ENCODE measurements at regions not wholly inside any gene's neighbourhood (a gene's known extent, or its start where the extent isn't known, plus 50 kb on each side); places are given as distances from the start of the nearest gene placed in this dataset.

GRCh38 chr7:97601931-97602457, 129.9 kb upstream of the TAC1 start:
- no peak for FAIRE-seq
- no peak for TF ChIP-seq RNF2 (IDR thresholded peaks at IDR 0.05; ENCODE audit: borderline replicate concordance, low read depth, low read length, missing control alignments, poor library complexity, severe bottlenecking)
- no peak for TF ChIP-seq POU5F1 (IDR thresholded peaks at IDR 0.05; ENCODE audit: low read depth, low read length)
- no peak for TF ChIP-seq ATF2 (IDR thresholded peaks at IDR 0.05; ENCODE audit: low read length)
- TF ChIP-seq RAD21 (IDR thresholded peaks at IDR 0.05 in 1 of 2, conservative IDR thresholded peaks at IDR 0.05 in 1 of 2; ENCODE audit: low read depth in 2 of 2, low read length in 2 of 2), result no peak
- TF ChIP-seq POLR2A (IDR thresholded peaks at IDR 0.05; ENCODE audit: control extremely low read depth in 1 of 2, low read depth in 2 of 2, low read length in 2 of 2), result no peak
- no peak for TF ChIP-seq CBX8 (IDR thresholded peaks at IDR 0.05; ENCODE audit: borderline replicate concordance, low read depth, low read length)

More at GRCh38 chr7:97601931-97602457, 129.9 kb upstream of the TAC1 start:
- H3K36me3 ChIP-seq (ENCODE audit: control insufficient read depth in 2 of 4, insufficient read depth in 4 of 4, low read length in 3 of 4), result no peaks in the 10 kb centered on the region
- H3K4me3 ChIP-seq (ENCODE audit: extremely low read depth in 1 of 4, insufficient read depth in 2 of 4, low read depth in 3 of 4, low read length in 4 of 4), result no peak overlapping the region
- H3K56ac ChIP-seq (replicated peaks; ENCODE audit: insufficient read length, low read depth, low read length), result no peak overlapping the region
- ChIA-PET POLR2A (ENCODE audit: partially characterized antibody) (no interaction called here), CTCF (ENCODE audit: partially characterized antibody) (interaction anchor here (0.6 to 1.4 kb wide), 2 partner anchors 20 to 622 kb away, joined by 3 read pairs; no protein-coding TSS in a partner anchor)
- H3K9me3 ChIP-seq (ENCODE audit: insufficient read depth in 2 of 2, low read depth in 1 of 2, low read length in 1 of 2), result no peaks in the 10 kb centered on the region; a peak in 1 of 4 replicates
- no peak overlapping the region for H2BK15ac ChIP-seq (ENCODE audit: low read length)
- H2BK20ac ChIP-seq (ENCODE audit: low read length), result no peak overlapping the region
- no peak overlapping the region for H2BK12ac ChIP-seq (ENCODE audit: low read depth, low read length)
- no peak overlapping the region for H3K9ac ChIP-seq (replicated peaks in 1 of 4; ENCODE audit: extremely low read depth in 1 of 4, low read depth in 3 of 4, low read length in 3 of 4)
- no peak overlapping the region for H3K4me2 ChIP-seq (ENCODE audit: insufficient read depth in 1 of 2, low read depth in 2 of 2, low read length in 2 of 2)
- H3K27me3 ChIP-seq (replicated peaks in 1 of 4; ENCODE audit: control insufficient read depth in 3 of 4, extremely low read depth in 1 of 4, insufficient read depth in 3 of 4, low read length in 3 of 4), result no peaks in the 10 kb centered on the region
- no peak for DNase-seq (ENCODE audit: low read depth in 1 of 2, low spot score in 2 of 2)
- H3K23me2 ChIP-seq (ENCODE audit: low read depth, low read length), result no peaks in the 10 kb centered on the region; the same call in 1 of the 2 replicates
- H4K20me1 ChIP-seq (replicated peaks in 1 of 2; ENCODE audit: control insufficient read depth in 1 of 2, insufficient read depth in 2 of 2, low read length in 2 of 2), result no peaks in the 10 kb centered on the region
- H3K4ac ChIP-seq (replicated peaks; ENCODE audit: insufficient read length, low read depth, low read length), result no peak overlapping the region
- no peak overlapping the region for H2BK120ac ChIP-seq (replicated peaks; ENCODE audit: low read depth, low read length)
- 89% methylated on average over 1 of the region's 1 CpG; no CpG with 5 or more reads in 1 of the 2 experiments for WGBS, 2 experiments (ENCODE audit: extremely low coverage in 1 of 2, insufficient coverage in 1 of 2, insufficient read length in 1 of 2, insufficient replicate concordance in 2 of 2, low coverage in 1 of 2, low lambda C conversion rate in 2 of 2, missing lambda C conversion rate in 1 of 2)
- no peak overlapping the region for H4K91ac ChIP-seq (replicated peaks; ENCODE audit: insufficient read length, low read length)
- no peak overlapping the region for H3K23ac ChIP-seq (ENCODE audit: insufficient read length)
- no peaks in the 10 kb centered on the region for H3K4me1 ChIP-seq (replicated peaks in 1 of 4; ENCODE audit: control insufficient read depth in 3 of 4, insufficient read depth in 4 of 4, low read length in 3 of 4)
- H2AK5ac ChIP-seq (ENCODE audit: low read depth, low read length), result no peak overlapping the region
- H2AFZ ChIP-seq (ENCODE audit: low read length), result no peak overlapping the region
- no peak overlapping the region for H2BK5ac ChIP-seq (ENCODE audit: low read depth, low read length)
- H3K27ac ChIP-seq (ENCODE audit: low read depth, low read length), result no peak overlapping the region
- no peak overlapping the region for H4K8ac ChIP-seq (ENCODE audit: extremely low read depth, insufficient read depth, low read length)
- H4K5ac ChIP-seq (ENCODE audit: insufficient read length, low read depth, low read length), result no peak overlapping the region
- no peak overlapping the region for H3K18ac ChIP-seq (ENCODE audit: extremely low read depth, low read length)
- H3K79me1 ChIP-seq (ENCODE audit: low read depth, low read length), result no peaks in the 10 kb centered on the region
- no peaks in the 10 kb centered on the region for H3K79me2 ChIP-seq (ENCODE audit: control insufficient read depth in 1 of 2, insufficient read depth in 2 of 2, low read length in 2 of 2)
- H3K14ac ChIP-seq (ENCODE audit: insufficient read length), result no peak overlapping the region
